ENCODE measurements at regions not wholly inside any gene's neighbourhood (a gene's known extent, or its start where the extent isn't known, plus 50 kb on each side); places are given as distances from the start of the nearest gene placed in this dataset.

GRCh38 chr1:208420696-208421095 lies 176.5 kb upstream of the PLXNA2 start:
- TF ChIP-seq EZH2phosphoT487 (conservative IDR thresholded peaks at IDR 0.05; ENCODE audit: low read length), result no peak
- no peak for TF ChIP-seq CTCF (IDR thresholded peaks at IDR 0.05; ENCODE audit: insufficient read depth, low read length, poor library complexity, severe bottlenecking)
- no peaks in the 10 kb centered on the region for H3K36me3 ChIP-seq (ENCODE audit: low read length)
- no peak overlapping the region for H3K4me3 ChIP-seq (ENCODE audit: insufficient read depth, low read length, poor library complexity, severe bottlenecking)
- no peaks in the 10 kb centered on the region for H3K9me3 ChIP-seq (ENCODE audit: insufficient read depth, low read length)
- no peak overlapping the region for H2AFZ ChIP-seq (ENCODE audit: low read depth, low read length, severe bottlenecking)
- H3K27me3 ChIP-seq (ENCODE audit: low read length), result no peaks in the 10 kb centered on the region
- no peak overlapping the region for H3K9ac ChIP-seq (ENCODE audit: low read length)
- H3K4me2 ChIP-seq (ENCODE audit: low read depth, low read length, poor library complexity, severe bottlenecking), result no peak overlapping the region
- H4K20me1 ChIP-seq (ENCODE audit: low read depth, low read length), result no peaks in the 10 kb centered on the region
- no peaks in the 10 kb centered on the region for H3K79me2 ChIP-seq (ENCODE audit: insufficient read depth, low read length)
- H3F3A ChIP-seq (ENCODE audit: insufficient read depth), result no peaks in the 10 kb centered on the region
- no peaks in the 10 kb centered on the region for H3K9me2 ChIP-seq (replicated peaks; ENCODE audit: insufficient read depth, low read length)
- H3K27ac ChIP-seq (ENCODE audit: low read depth, low read length), result no peak overlapping the region

- no peaks in the 10 kb centered on the region for H3K9me2 ChIP-seq (replicated peaks; ENCODE audit: insufficient read depth, low read length)
- H2AFZ ChIP-seq (ENCODE audit: low read depth, low read length, severe bottlenecking), result no peak overlapping the region
- no peak overlapping the region for H3K4me3 ChIP-seq (ENCODE audit: insufficient read depth, low read length, poor library complexity, severe bottlenecking)
- no peak overlapping the region for H3K27ac ChIP-seq (ENCODE audit: low read depth, low read length)
- H3F3A ChIP-seq (ENCODE audit: insufficient read depth), result no peaks in the 10 kb centered on the region
- TF ChIP-seq EZH2phosphoT487 (conservative IDR thresholded peaks at IDR 0.05; ENCODE audit: low read length), result no peak
- TF ChIP-seq CTCF (IDR thresholded peaks at IDR 0.05; ENCODE audit: insufficient read depth, low read length, poor library complexity, severe bottlenecking), result no peak
- no peaks in the 10 kb centered on the region for H3K27me3 ChIP-seq (ENCODE audit: low read length)
- H3K9me3 ChIP-seq (ENCODE audit: insufficient read depth, low read length), result no peaks in the 10 kb centered on the region
- H3K9ac ChIP-seq (ENCODE audit: low read length), result no peak overlapping the region
- H4K20me1 ChIP-seq (ENCODE audit: low read depth, low read length), result no peaks in the 10 kb centered on the region
- no peaks in the 10 kb centered on the region for H3K36me3 ChIP-seq (ENCODE audit: low read length)
- no peak overlapping the region for H3K4me2 ChIP-seq (ENCODE audit: low read depth, low read length, poor library complexity, severe bottlenecking)
- no peaks in the 10 kb centered on the region for H3K79me2 ChIP-seq (ENCODE audit: insufficient read depth, low read length)
These were observed 177.3 kb upstream of the PLXNA2 start for GRCh38 chr1:208421486-208421885.

- no peak overlapping the region for H2AFZ ChIP-seq (ENCODE audit: low read depth, low read length, severe bottlenecking)
- TF ChIP-seq EZH2phosphoT487 (conservative IDR thresholded peaks at IDR 0.05; ENCODE audit: low read length) (no peak), CTCF (IDR thresholded peaks at IDR 0.05; ENCODE audit: insufficient read depth, low read length, poor library complexity, severe bottlenecking) (no peak)
- H3K4me2 ChIP-seq (ENCODE audit: low read depth, low read length, poor library complexity, severe bottlenecking), result no peak overlapping the region
- H3K79me2 ChIP-seq (ENCODE audit: insufficient read depth, low read length), result no peaks in the 10 kb centered on the region
- H3K9me2 ChIP-seq (replicated peaks; ENCODE audit: insufficient read depth, low read length), result no peaks in the 10 kb centered on the region
- no peak overlapping the region for H3K27ac ChIP-seq (ENCODE audit: low read depth, low read length)
- no peaks in the 10 kb centered on the region for H3K27me3 ChIP-seq (ENCODE audit: low read length)
- no peak overlapping the region for H3K9ac ChIP-seq (ENCODE audit: low read length)
- no peaks in the 10 kb centered on the region for H3F3A ChIP-seq (ENCODE audit: insufficient read depth)
- H3K4me3 ChIP-seq (ENCODE audit: insufficient read depth, low read length, poor library complexity, severe bottlenecking), result no peak overlapping the region
- no peaks in the 10 kb centered on the region for H4K20me1 ChIP-seq (ENCODE audit: low read depth, low read length)
- H3K9me3 ChIP-seq (ENCODE audit: insufficient read depth, low read length), result no peaks in the 10 kb centered on the region
- no peaks in the 10 kb centered on the region for H3K36me3 ChIP-seq (ENCODE audit: low read length)
These were observed 179.3 kb upstream of the PLXNA2 start for GRCh38 chr1:208423526-208423925.

Measured in SU-DHL-6 (cell line).